B cell (primary cell): ENCODE measurements at regions not wholly inside any gene's neighbourhood (a gene's known extent, or its start where the extent isn't known, plus 50 kb on each side); places are given as distances from the start of the nearest gene placed in this dataset.

ENCODE experiments used
- ATAC-seq: fragments of 200-7000 bp; cut with Tn5 transposase; one replicate; pipeline ENCODE4 v1.10.0; 2021; ENCODE audit warnings: low read depth, mild to moderate bottlenecking, moderate number of reproducible peaks, moderate library complexity
- CTCF ChIA-PET: fragments of 350-600 bp; sonication (Branson Sonifier 250); formaldehyde crosslinking; loops from one replicate; lab custom pipeline; 2021; ENCODE audit warnings: antibody characterized with exemption, inconsistent platforms; lab: Charles Lee
- POLR2A ChIA-PET: fragments of 350-600 bp; sonication (Branson Sonifier 250); formaldehyde crosslinking; loops from one replicate; lab custom pipeline; 2021; ENCODE audit warnings: antibody characterized with exemption; lab: Charles Lee
- DNase-seq: peaks from one replicate; pipeline ENCODE4 v3.0.0; 2013
- H2AFZ ChIP-seq: 2 replicates; pipeline ENCODE4 v1.6.1; 2012; ENCODE audit warnings: mild to moderate bottlenecking, low read depth, low read length; ENCODE audit not compliant: insufficient read depth, poor library complexity, severe bottlenecking
- H3K27ac ChIP-seq, 2 donors: 1 replicate in 1 of 2; 2 replicates in 1 of 2; pipeline ENCODE4 v1.5.1; 2012 to 2013; ENCODE audit warnings: low read length in 2 of 2, mild to moderate bottlenecking in 2 of 2, moderate library complexity in 1 of 2
- H3K27me3 ChIP-seq, 4 experiments: fragments of 200-600 bp in 1 of 4; sonication (generic) in 1 of 4; replicated peaks in 1 of 4; 1 replicate in 2 of 4; 2 replicates in 2 of 4; pipeline versions ENCODE4 v1.6.1 to v1.7.0; 2013 to 2016; ENCODE audit warnings: low read length in 3 of 4, mild to moderate bottlenecking in 2 of 4, mixed read lengths in 1 of 4, moderate library complexity in 1 of 4; ENCODE audit not compliant: insufficient read depth in 4 of 4, control insufficient read depth in 3 of 4; ENCODE audit errors: control extremely low read depth in 1 of 4
- H3K36me3 ChIP-seq, 2 experiments: replicated peaks in 1 of 2; 1 replicate in 1 of 2; 2 replicates in 1 of 2; pipeline versions ENCODE4 v1.6.1 to v1.7.1; 2013; ENCODE audit warnings: low read length in 1 of 2; ENCODE audit not compliant: insufficient read depth in 2 of 2, control insufficient read depth in 1 of 2; ENCODE audit errors: control extremely low read depth in 1 of 2, extremely low read depth in 1 of 2
- H3K4me1 ChIP-seq, 2 donors: fragments of 200-600 bp in 1 of 2; sonication (generic) in 1 of 2; 1 replicate in 1 of 2; 2 replicates in 1 of 2; pipeline versions ENCODE4 v1.5.1 to v1.6.1; 2013 to 2017; ENCODE audit warnings: low read length in 2 of 2; ENCODE audit not compliant: control insufficient read depth in 2 of 2, insufficient read depth in 2 of 2
- H3K4me2 ChIP-seq: replicated peaks from 2 replicates; pipeline ENCODE3; 2012; ENCODE audit warnings: mild to moderate bottlenecking, low read depth, low read length; ENCODE audit not compliant: poor library complexity, severe bottlenecking
- H3K4me3 ChIP-seq, 5 experiments: fragments of 200-600 bp in 1 of 5; sonication (generic) in 1 of 5; 1 replicate in 3 of 5; 2 replicates in 2 of 5; pipeline versions ENCODE4 v1.5.1 to v1.7.0; 2011 to 2016; ENCODE audit warnings: low read length in 4 of 5, mild to moderate bottlenecking in 4 of 5, low read depth in 2 of 5, control low read depth in 1 of 5, moderate library complexity in 1 of 5; ENCODE audit not compliant: insufficient read depth in 1 of 5; ENCODE audit errors: control extremely low read depth in 1 of 5, extremely low read depth in 1 of 5
- H3K79me2 ChIP-seq: fragments of 200-600 bp; sonication (generic); one replicate; pipeline ENCODE4 v1.6.0; 2016; ENCODE audit warnings: low read length; ENCODE audit not compliant: control insufficient read depth, insufficient read depth
- H3K9ac ChIP-seq: fragments of 200-600 bp; sonication (generic); 2 replicates; pipeline ENCODE4 v1.6.1; 2017; ENCODE audit warnings: mild to moderate bottlenecking, low read length, moderate library complexity
- H3K9me3 ChIP-seq, 3 donors: one replicate each; pipeline versions ENCODE4 v1.6.1 to v1.7.1; 2013; ENCODE audit warnings: low read length in 2 of 3; ENCODE audit not compliant: control insufficient read depth in 2 of 3, insufficient read depth in 1 of 3; ENCODE audit errors: control extremely low read depth in 1 of 3
- H4K20me1 ChIP-seq: 2 replicates; pipeline ENCODE4 v1.6.0; 2012; ENCODE audit warnings: mild to moderate bottlenecking, low read length; ENCODE audit not compliant: insufficient read depth, control insufficient read depth, poor library complexity, severe bottlenecking
- H3K27ac Mint-ChIP-seq: one replicate; pipeline ENCODE4 v1.8.0; 2021; ENCODE audit warnings: mixed read lengths
- H3K27me3 Mint-ChIP-seq: one replicate; pipeline ENCODE4 v1.8.0; 2021; ENCODE audit warnings: mixed read lengths
- H3K4me1 Mint-ChIP-seq: one replicate; pipeline ENCODE4 v1.8.0; 2021; ENCODE audit warnings: mixed read lengths
- H3K4me3 Mint-ChIP-seq: one replicate; pipeline ENCODE4 v1.8.0; 2021; ENCODE audit warnings: mixed read lengths
- H3K9me3 Mint-ChIP-seq: one replicate; pipeline ENCODE4 v1.8.0; 2022; ENCODE audit warnings: mixed read lengths; ENCODE audit not compliant: insufficient read depth
- CTCF ChIP-seq: fragments of 200-600 bp; IDR thresholded peaks from one replicate; pipeline ENCODE4 v1.8.0; 2022; ENCODE audit warnings: antibody characterized with exemption, mild to moderate bottlenecking
- EZH2 ChIP-seq: IDR thresholded peaks from 2 replicates; pipeline ENCODE4 v1.6.1; 2012; ENCODE audit warnings: borderline replicate concordance, low read depth, mild to moderate bottlenecking, moderate library complexity, low read length; ENCODE audit not compliant: insufficient read depth, poor library complexity, severe bottlenecking
- WGBS: methylation state at CpG from one replicate; pipeline ENCODE4 v1.1.5; 2013; ENCODE audit warnings: missing lambda C conversion rate; ENCODE audit not compliant: insufficient coverage; 5-methylcytosine and 5-hydroxymethylcytosine counted together
- intact Hi-C: fragments of 100-400 bp; cut with micrococcal nuclease; formaldehyde crosslinking; loops from one replicate; pipeline ENCODE4 v1.10.0; 2022

GRCh38 chr1:164910671-164911070 lies 351.7 kb downstream of the PBX1 start:
- Mint-ChIP-seq H3K27me3 (no peaks in the 10 kb centered on the region), H3K4me3 (no peak overlapping the region), H3K9me3 (no peaks in the 10 kb centered on the region), H3K27ac (no peak overlapping the region), H3K4me1 (no peaks in the 10 kb centered on the region)
- no peaks in the 10 kb centered on the region for H3K9me3 ChIP-seq
- ChIA-PET POLR2A (no interaction called here), CTCF (no interaction called here)
- H3K36me3 ChIP-seq, result no peaks in the 10 kb centered on the region
- no peak overlapping the region for H3K4me2 ChIP-seq
- H3K79me2 ChIP-seq, result no peaks in the 10 kb centered on the region
- intact Hi-C loops, result no loop called here
- no peak overlapping the region for H3K9ac ChIP-seq
- 92% methylated on average over 2 of the region's 2 CpGs for WGBS
- H4K20me1 ChIP-seq, result no peaks in the 10 kb centered on the region
- H3K27me3 ChIP-seq, result no peaks in the 10 kb centered on the region
- H3K27ac ChIP-seq, result no peak overlapping the region
- DNase-seq (no peak), ATAC-seq (no peak)
- H3K4me3 ChIP-seq, result no peak overlapping the region
- H2AFZ ChIP-seq, result no peak overlapping the region
- TF ChIP-seq EZH2 (no peak), CTCF (no peak)
- no peaks in the 10 kb centered on the region for H3K4me1 ChIP-seq

DNA sequence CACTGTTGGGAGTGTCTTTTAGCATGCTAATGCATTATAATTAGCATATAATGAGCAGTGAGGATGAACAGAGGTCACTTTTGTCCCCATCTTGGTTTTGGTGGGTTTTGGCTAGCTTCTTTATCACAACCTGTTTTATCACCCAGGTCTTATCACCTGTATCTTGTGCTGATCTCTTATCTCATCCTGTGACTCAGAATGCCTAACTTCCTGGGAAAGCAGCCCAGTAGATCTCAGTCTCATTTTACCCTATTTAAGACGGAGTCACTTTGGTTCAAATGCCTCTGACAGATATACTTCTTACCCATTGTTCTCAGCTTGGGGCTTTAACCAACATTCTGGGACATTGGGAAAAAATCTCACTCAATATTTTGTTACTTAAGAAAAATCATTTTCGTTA lies 348.7 kb downstream of the PBX1 start:
- intact Hi-C loops, result no loop called here
- Histone ChIP-seq H3K79me2 (no peaks in the 10 kb centered on the region), H3K27ac (no peak overlapping the region), H3K27me3 (no peaks in the 10 kb centered on the region), H4K20me1 (no peaks in the 10 kb centered on the region), H3K4me1 (no peaks in the 10 kb centered on the region), H3K4me2 (no peak overlapping the region), H2AFZ (no peak overlapping the region), H3K4me3 (no peak overlapping the region), H3K9ac (no peak overlapping the region), H3K36me3 (no peaks in the 10 kb centered on the region), H3K9me3 (no peaks in the 10 kb centered on the region)
- no CpG with 5 or more reads among the region's 2 CpGs for WGBS
- Mint-ChIP-seq H3K9me3 (no peaks in the 10 kb centered on the region), H3K4me1 (no peaks in the 10 kb centered on the region), H3K4me3 (no peak overlapping the region), H3K27ac (no peak overlapping the region), H3K27me3 (no peaks in the 10 kb centered on the region)
- ChIA-PET CTCF (no interaction called here), POLR2A (no interaction called here)
- no peak for DNase-seq
- TF ChIP-seq CTCF, result no peak
- no peak for TF ChIP-seq EZH2
- ATAC-seq, result no peak
